ENCODE measurements at regions not wholly inside any gene's neighbourhood (a gene's known extent, or its start where the extent isn't known, plus 50 kb on each side); places are given as distances from the start of the nearest gene placed in this dataset.

DNA sequence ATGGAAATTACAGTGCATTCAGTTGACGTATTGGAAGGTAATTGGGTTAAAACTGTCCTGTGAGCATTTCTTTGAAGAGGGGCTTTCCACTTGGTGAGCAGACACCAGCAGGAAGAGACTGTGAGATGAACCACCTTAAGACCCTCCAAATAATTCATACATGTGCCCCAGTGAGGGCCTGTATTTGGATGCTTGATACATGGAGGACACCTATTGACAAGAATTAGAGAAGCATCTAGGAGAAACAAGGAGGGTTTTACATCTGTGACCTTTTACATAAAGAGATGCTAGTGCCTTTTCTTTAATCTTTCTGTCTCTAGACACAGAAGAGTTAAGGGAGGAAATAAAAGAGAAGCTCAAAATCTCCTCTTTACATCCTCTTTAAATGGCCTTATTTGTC lies 1115.3 kb upstream of the IGFBP7 start:
- TF ChIP-seq CTCF (conservative IDR thresholded peaks at IDR 0.05 in 1 of 2, IDR thresholded peaks at IDR 0.05 in 1 of 2; ENCODE audit: extremely low read depth in 1 of 2, insufficient read depth in 1 of 2, low read depth in 1 of 2, low read length in 2 of 2) (no peak), EZH2 (IDR thresholded peaks at IDR 0.05; ENCODE audit: borderline replicate concordance, low read length) (no peak)
